Sigmoid colon (tissue), 3 donors: ENCODE measurements at regions not wholly inside any gene's neighbourhood (a gene's known extent, or its start where the extent isn't known, plus 50 kb on each side); places are given as distances from the start of the nearest gene placed in this dataset.

Experiments
- POLR2A ChIP-seq, 2 donors: fragments of 450-650 bp; IDR thresholded peaks; one replicate each; pipeline ENCODE4 v1.6.1; 2016; ENCODE audit warnings: antibody characterized with exemption in 2 of 2, mild to moderate bottlenecking in 2 of 2, moderate library complexity in 2 of 2
- TF ChIP-seq, protein P1 (sequence below), 4 experiments: fragments of 450-650 bp in 3 of 4; fragments of 200-600 bp in 1 of 4; IDR thresholded peaks; one replicate each; pipeline ENCODE4 v1.5.1; 2016 to 2019; ENCODE audit warnings: antibody characterized with exemption in 4 of 4, mild to moderate bottlenecking in 3 of 4, moderate library complexity in 2 of 4

DNA sequence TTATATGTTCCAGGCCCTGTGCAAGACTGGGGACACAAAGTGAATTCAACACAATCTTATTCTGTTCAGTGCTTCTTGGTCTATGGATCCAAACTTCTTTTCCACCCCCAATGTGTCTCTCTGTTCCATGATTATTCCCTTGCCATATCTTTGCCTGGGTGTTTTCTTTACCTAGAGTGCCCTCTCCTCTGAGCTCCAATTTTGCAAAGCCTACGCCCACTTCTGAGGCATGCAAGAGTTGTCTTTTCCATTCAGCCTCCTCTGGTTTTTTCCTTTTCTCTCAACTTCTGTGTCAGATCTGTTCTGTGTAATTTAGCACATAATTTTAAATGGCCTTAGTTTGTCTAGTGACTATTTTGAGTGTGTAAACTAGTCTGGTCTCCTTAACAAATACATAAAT, 72.8 kb upstream of the PLCL2 start:
- TF ChIP-seq, protein P1, sequence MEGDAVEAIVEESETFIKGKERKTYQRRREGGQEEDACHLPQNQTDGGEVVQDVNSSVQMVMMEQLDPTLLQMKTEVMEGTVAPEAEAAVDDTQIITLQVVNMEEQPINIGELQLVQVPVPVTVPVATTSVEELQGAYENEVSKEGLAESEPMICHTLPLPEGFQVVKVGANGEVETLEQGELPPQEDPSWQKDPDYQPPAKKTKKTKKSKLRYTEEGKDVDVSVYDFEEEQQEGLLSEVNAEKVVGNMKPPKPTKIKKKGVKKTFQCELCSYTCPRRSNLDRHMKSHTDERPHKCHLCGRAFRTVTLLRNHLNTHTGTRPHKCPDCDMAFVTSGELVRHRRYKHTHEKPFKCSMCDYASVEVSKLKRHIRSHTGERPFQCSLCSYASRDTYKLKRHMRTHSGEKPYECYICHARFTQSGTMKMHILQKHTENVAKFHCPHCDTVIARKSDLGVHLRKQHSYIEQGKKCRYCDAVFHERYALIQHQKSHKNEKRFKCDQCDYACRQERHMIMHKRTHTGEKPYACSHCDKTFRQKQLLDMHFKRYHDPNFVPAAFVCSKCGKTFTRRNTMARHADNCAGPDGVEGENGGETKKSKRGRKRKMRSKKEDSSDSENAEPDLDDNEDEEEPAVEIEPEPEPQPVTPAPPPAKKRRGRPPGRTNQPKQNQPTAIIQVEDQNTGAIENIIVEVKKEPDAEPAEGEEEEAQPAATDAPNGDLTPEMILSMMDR (IDR thresholded peaks at IDR 0.05) = no peak
- TF ChIP-seq POLR2A (IDR thresholded peaks at IDR 0.05) = no peak
